Activated T-helper 9 cell treated with anti-CD3 and anti-CD28 coated beads, Interleukin-2, amount 50 U/mL, for 16 hours (primary cell): ENCODE measurements at regions not wholly inside any gene's neighbourhood (a gene's known extent, or its start where the extent isn't known, plus 50 kb on each side); places are given as distances from the start of the nearest gene placed in this dataset.
"Not testable (repeated sequence)": the region's sequence is repeated elsewhere in the genome, so short reads cannot be mapped to it uniquely, and the experiment has no call there.

Experiments
- DNase-seq: peaks from one replicate; pipeline ENCODE4 v3.0.0-alpha.2; 2020; ENCODE audit warnings: low read depth

DNA sequence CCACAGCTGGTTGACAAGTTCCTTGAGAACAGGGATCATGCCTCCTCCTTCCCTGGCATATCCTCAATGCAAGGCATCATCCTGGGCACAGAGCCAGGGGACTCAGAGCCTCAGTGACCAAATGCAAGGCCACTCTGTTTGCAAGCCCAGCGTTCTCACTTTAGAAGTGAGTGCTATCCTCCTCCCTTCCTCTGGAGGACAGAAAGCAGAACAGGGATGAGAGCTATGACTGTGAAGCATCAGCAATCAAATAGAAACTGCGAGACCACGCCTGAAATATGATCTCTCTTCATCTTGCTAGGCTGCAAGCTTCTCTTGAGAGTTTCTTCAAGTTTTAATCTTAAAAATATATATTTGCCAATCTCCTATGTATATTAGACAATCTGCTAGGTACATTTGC lies 119.8 kb downstream of the LRATD1 start:
- DNase-seq, result no peak

DNA sequence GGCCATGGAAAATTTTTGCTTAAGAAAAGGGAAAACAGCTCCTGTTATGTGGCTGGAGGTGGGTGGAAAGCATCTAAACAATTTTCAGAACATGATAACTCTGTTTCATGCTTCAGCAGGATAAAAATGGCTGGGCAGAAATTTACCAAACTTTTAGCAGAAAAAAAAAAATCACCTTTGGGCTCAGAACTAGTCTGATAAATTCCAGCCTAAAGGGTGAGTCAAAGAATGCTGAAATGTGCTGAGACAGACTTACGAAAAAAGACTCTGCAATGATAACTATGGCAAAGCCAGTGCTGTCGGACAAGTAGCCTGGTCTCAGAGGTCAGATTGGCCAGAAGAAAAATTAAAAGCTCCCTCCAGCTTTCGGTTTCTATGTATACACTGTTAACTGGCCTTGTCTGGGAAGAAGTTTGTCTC lies 123.6 kb downstream of the LRATD1 start:
- DNase-seq, result no peak

DNA sequence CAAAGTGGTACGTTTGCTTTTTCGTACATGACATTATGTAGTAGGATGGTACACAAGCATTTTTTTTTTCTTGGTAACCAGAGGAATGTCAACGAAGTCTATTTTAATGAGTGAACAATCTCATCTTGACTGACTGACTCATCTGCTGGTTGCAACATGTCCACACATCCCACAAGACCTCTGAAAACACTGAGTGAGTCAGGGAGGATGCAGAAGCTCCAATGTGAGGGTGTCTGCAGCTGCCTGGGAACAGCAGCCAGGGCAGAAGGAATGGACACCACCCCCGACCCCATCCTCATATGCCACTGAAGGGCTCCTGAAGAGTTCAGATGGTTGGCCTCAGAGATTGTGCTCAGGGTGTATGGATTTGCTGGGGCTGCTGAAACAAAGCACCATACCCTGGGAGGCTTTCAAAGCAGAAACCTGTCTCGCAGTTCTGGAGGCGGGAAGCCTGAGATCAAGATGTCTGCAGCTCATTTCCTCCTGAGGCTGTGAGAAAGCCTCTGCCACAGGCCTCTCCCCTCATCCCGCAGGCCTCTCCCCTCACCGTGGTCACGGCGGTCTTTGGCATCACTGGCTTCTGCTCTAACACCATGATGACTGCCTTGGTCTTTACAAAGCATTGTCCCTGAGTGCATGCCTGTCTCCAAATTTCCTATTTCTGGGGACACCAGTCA lies 124.6 kb downstream of the LRATD1 start:
- no peak for DNase-seq

DNA sequence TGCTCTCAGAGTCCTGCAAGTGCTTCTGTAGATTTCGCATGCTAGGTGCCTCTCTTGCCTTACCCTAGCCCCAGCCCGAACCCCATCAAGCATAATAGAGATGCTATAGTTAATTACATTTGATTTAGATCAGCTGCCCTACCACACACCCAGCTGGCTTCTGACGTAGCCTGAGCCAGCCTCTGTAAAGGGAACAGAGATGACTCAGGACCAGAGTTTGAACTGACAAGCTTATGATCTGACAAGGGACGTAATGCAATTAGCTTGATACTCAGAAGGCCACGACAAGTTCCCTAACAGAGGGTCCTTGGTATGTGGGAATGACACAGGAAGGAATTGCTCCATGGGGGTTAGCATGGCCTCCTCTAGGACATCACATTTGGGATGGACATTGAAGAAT lies 126.6 kb downstream of the LRATD1 start:
- DNase-seq, result no peak

DNA sequence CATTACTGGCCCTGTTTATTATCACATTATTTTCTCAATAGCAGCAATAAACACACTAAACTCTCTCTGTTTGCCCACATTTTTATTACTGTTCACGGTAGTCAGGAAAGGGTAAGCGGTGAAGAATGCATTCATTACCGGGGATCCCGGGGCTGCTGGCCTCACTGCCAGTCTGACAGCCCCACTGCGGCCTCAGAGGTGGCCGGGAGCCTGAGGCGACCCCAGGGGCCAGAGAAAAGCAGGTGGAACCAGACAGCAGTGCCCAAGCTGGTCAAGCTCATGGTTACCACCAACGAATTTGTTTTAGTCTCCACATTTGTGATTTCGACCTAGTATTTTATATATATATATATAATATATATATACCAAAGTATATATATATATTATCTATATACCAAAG lies 127.7 kb downstream of the LRATD1 start:
- DNase-seq, result no peak

DNA sequence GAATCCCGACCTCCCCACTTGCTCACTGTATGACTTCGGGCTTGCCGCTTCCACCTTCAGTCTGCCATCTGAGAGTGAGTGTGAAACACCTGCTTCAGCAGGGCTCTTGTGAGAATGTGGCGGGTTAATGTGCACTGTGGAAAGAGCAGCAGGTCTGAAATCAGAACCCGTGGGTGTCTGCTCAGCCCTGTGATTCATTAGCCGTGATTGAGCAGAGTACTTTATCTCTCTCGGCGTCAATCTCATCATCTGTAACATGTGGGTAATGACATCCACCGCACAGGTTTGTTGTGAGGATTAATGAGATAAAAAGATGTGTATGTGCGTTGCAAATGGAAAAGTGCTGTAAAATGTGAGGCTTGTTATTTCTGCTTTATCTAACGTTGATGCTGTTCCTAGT lies 128.6 kb downstream of the LRATD1 start:
- no peak for DNase-seq

DNA sequence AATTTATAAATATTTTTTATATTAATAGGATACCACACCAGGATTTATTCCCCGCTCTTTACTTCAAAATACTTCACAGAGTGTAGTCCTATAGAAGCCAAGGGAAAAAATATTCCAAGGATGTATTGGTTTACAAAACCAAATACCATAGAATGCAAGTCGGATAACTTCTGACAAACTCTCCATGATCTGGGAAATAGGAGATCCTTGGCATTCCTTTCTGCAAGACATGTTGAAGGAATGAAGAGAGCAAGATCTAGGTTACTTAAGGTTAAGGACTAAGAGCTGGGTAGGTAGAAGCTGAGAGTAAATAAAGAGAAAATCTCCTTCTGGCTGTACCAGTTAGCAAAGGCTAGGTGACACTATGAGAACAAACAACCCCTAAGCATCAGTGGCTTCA lies 141.2 kb downstream of the LRATD1 start:
- DNase-seq, result no peak

DNA sequence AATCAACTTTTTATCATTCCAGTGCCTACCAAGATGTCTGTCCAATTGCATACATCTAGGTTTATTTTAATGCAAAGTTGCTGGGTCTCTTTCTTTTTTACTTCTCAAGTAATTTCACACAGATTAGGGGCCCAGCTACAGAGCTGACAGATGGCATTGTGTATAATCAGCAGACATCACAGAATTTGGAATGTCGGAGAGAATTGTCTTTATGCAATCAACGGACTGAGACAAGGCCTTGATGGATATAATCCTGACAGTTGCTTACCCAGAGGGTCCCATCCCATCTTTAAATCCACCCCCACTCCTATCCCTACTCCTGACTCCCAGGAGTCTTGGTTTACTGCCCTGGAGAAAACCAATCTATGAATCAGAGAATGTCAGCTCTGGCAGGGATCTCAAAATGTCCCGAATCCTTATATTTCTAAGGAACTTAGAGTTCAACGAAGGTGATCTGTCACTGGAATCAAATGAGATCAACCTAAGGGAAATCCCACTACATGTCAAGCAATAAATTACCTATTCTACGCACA lies 142.0 kb downstream of the LRATD1 start:
- no peak for DNase-seq

DNA sequence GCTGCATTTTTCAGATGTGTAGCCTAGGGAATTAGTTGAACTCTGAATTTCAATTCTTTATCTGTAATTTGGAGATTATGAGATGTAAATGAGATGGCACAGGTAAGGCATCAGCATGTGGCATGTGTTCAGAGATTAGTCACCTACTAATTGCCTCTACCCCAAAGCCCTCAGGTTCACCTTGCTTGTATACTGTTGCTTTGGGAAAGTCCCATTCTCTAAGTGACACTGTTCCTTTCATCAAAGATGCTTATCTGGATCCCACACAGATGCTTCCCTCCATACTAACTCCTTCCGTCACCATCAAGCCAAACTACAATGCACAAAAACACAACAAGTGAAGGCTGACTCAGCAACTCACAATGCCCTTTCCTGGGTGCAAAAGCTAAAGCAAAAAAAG lies 143.7 kb downstream of the LRATD1 start:
- DNase-seq, result no peak

DNA sequence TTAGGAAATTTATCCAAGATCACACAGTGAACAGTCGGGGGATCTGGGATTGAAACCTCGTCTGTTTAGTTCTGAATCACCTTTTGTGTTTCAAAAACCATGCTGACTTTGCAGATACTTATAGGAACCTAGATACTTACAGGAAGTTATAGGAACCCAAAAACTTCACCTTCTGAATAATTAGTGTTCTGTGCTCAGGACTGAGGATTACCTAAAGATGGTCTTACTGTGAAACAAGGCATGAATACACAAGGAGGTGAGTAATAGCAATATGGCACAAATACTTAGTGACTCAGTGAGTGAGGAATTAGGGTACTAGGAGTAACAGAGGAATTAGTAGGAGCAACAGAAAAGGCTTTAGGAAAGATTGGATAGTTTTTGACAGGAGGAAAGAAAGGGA lies 145.5 kb downstream of the LRATD1 start:
- DNase-seq, result no peak

DNA sequence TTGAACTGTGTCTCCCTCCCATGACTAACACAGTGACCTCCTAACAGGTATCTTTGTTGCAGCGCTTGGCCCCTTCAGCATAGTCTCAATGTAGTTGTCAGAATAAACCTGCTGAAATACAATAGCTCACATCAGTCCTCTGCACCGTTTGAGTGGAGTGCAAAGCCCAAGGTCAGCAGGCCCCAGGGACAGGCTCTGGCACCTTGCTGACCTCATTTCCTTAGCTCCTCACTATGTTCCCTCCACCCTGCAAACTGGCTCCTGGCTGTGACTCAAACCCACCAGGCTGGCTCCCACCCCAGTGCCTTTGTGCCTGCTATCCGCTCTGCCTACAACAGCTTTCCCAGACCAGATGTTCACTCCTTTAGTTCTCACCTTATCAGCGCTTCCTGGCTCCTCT lies 146.7 kb downstream of the LRATD1 start:
- DNase-seq, result no peak

DNA sequence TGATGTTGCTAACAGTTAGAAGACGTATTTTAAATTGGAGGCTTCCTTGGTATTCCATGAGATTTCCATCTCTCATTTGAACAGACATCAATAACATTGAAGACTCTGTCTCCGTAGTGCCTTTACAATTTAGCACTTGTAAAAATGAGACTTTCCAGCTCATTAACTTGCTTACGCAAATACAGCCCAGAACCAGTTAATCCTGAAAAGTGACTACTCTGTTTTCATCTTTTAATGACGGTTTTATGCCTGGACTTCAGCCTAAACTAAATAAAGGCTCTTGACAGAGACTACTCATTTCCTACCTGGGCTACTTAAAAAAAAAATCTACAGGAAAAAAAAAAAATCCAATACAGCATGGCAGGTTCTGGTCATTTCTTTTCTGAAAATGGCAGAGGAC lies 148.6 kb downstream of the LRATD1 start:
- DNase-seq, result no peak

DNA sequence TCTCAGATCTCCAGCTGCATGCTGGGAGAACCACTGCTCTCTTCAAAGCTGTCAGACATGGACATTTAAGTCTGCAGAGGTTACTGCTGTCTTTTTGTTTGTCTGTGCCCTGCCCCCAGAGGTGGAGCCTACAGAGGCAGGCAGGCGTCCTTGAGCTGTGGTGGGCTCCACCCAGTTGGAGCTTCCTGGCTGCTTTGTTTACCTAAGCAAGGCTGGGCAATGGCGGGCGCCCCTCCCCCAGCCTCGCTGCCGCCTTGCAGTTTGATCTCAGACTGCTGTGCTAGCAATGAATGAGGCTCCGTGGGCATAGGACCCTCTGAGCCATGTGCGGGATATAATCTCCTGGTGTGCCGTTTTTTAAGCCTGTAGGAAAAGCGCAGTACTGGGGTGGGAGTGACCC lies 156.3 kb downstream of the LRATD1 start:
- not testable (repeated sequence) for DNase-seq

DNA sequence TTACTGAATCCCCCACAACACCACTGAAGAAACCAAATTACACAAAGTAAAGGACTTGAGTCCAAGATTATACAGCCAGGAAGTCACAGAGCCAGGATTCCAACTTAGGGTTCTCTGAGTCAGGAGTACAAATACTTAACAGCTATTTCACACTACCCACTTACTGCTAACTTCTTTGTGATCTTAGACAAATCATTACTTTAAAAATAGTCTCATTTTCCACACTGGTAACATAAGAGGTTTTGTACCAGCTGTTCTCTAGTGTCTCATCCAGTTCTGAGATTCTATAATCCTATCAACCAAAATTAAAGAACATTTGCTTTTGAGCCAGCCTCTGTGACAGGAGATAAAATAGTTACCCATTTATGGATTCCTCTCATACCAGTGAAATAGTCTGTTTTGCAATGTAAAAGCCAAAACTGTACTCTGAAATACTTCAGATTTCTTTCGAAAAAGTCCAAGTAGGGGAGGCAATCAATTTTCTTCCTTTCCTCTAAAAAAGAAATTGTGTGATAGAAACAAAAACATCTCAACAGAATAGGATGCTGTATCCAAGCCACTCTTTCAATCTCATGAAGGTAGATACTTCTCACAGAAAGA lies 157.6 kb downstream of the LRATD1 start:
- no peak for DNase-seq

DNA sequence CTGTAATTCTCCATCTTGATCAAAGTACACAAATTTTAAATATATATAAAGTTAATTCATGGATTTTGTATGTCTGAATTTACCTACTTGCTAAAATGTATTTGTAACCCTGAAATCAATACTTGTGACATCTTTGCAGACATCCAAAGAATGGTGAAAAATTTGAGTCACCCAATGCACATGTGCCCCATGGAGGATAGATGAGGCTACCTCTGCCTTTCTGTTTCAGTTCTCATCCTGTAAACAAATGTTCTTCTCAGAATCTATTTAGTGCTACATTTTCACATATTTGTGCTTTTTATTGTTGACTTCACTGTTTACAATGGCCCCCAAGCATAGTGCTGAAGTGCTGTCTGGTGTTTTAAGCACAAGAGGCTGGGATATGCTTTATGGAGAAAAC lies 171.5 kb downstream of the LRATD1 start:
- DNase-seq, result no peak

DNA sequence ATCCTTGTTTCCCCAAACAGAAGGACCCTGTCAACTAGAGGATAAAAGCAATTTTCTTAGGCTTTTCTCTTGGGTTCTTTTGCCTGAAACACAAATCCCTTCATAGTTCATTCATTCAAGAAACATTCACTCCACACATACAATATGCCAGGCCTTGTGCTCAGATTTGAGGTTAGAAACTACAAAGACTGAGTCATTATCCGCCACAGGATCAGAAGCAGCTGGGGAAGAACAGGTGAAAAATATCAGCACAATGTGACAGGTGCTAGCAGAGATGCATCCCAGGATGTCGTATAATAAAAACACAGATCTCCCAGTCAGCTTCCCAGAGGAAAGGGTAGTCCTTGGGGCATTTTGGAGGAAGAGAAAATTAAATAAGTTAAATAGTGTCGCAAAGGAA lies 172.4 kb downstream of the LRATD1 start:
- no peak for DNase-seq

DNA sequence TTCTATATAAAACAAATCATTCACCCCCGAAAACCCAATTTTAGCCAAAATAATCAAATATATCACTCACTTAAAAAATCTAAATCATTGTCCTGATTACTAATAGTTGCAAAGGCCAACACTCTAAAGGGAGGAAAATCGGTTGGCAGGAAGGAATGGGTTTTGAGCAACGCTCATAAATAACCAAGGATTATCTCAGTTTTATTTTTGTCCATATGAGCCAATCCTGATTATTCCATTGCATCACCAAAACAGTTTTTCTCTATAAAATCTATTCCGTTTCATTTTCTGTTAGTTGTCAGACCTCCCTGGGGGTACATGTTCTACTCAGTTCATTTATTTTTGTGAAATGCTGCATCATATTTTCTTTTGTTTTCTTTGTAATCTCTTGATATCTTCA lies 174.1 kb downstream of the LRATD1 start:
- no peak for DNase-seq

DNA sequence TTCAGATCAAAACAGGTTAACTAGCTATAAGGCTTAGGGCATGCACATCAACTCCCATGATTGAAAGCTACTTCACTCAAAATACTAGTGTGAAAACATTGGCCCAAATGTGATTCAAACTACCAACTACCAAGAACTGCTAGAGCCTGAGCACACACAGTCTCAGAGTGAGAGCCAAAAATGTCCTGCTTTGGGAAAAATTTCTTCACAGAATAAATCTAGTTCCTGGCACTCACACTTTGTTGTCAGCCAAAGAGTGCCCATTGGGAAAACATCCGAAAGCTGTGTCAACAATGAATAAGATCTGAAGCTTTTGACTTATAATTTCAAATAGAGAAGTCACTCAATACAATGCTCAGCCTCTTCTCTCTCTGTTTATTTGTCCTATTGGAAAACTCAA lies 182.7 kb downstream of the LRATD1 start:
- no peak for DNase-seq

DNA sequence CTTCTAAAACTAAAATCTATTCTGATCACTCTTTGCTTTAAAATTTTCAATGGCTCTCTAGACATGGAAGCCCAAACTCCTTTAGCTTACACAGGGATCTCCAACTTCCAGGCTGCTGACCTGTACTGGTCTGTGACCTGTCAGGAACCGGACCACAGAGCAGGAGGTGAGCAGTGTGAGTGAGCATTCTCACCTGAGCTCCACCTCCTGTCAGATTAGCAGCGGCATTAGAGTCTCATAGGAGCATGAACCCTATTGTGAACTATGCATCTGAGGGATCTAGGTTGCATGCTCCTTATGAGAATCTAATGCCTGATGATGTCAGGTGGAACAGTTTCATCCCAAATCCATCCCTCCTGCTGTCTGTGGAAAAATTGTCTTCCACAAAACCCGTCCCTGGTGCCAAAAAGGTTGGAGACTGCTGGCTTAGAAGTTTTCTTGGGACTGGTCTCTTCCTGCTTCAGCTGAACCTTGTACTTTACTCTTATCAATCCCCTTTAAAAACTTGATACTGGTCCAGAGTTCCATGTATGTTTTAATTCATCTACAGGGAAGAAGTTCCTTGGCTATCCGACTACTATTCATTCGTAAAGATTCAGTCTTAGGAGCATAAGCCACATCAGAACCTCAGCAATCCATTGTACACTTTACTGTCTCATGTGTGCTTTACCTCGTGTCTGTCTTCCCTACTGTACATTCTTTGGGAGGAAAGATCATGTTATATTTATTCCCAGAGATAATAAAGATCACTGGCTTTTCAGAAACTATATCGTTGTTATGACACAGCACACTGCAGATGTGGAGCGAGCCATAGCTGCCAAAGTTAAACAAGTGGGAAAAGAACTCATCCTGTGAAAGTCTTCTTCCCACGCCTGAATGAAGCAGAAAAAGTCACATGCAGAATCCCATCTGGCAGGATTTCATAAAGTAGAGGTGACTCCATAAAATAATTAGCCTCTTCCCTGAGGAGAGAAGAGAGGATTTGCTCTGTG lies 183.8 kb downstream of the LRATD1 start:
- DNase-seq, result no peak

DNA sequence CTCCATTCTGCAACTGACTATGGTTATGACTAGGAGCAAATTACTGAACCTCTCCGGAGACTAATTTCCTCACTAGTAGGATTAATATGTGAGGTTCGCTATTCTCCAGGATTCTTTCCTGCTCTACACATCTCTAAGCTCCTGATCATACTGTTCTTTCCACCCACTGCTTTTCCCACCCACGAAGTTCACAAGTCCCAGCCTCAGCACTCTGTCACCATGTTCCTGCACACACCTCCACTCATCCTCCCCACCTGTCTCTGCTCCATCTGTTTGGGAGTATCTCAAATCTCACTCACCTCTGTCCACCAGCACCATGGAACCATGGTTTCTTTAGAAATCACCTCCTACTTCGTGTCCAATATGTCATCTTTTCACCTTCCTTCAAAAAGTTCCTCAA lies 185.3 kb downstream of the LRATD1 start:
- no peak for DNase-seq

DNA sequence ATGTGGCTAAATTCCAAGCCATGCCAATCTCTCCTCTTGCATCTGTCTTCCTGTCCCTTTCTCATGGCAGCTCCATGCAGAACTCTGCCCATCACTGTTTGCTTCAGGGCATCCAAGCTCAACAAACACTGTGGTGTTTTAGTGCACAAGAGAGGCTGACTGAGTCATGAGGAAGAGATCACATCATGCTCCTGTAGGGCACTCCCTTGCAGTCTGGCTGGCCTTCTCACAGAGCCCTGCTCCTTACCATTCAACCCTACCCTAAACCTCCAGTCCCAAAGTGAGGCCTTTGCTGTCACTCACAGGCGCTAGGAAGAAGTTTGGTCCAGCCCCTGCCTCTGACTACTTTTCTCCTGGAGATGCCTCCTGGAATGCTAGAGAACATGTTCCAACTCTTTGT lies 194.0 kb downstream of the LRATD1 start:
- no peak for DNase-seq

DNA sequence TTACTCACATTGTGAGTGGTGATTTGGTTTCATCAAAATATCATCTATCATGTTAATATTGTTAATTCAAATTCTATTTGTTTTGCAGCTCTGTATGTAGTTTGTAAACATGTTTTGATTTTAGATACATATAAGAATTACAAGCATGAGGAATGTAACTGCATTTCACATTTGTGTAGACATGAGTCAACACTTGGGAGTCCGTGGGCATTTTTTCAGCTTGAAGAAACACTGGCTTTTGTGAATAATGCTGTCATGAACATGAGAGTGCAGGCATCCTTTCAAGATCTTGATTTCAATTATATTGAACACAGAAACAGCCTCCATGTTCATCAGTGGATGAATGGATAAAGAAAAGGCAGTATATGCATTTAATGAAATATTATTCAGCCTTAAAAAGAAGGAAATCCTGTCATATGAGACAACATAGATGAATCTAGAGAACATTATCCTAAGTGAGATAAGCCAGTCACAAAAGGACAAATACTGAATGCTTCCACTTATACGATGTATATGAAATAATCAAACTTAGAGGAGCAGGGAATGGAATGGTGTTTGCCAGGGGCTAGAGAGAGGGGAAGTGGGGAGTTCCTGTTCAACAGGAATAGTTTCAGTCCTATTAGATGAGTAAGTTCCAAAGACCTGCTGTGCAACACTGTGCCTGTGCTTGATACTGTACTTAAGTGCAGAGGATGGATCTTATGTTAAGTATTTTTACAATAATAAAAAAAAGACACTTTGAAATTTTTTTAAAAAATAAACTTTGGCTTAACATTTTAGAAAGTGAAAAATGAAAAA lies 194.9 kb downstream of the LRATD1 start:
- no peak for DNase-seq
